ENCODE measurements at regions not wholly inside any gene's neighbourhood (a gene's known extent, or its start where the extent isn't known, plus 50 kb on each side); places are given as distances from the start of the nearest gene placed in this dataset.
"Not testable (repeated sequence)": the region's sequence is repeated elsewhere in the genome, so short reads cannot be mapped to it uniquely, and the experiment has no call there.

- no peak for TF ChIP-seq MAX (IDR thresholded peaks at IDR 0.05)
These were observed 139.0 kb upstream of the ADCY1 start (continued) for GRCh38 chr7:45435131-45435530.

GRCh38 chr7:45435846-45436245 lies 138.3 kb upstream of the ADCY1 start:
- Histone ChIP-seq H3K9ac (ENCODE audit: low read depth in 1 of 2, low read length in 2 of 2) (no peak overlapping the region), H3K27ac (ENCODE audit: low read depth in 1 of 2, low read length in 2 of 2) (no peak overlapping the region), H3K4me3 (ENCODE audit: low read depth in 1 of 3, low read length in 3 of 3) (no peak overlapping the region), H3K9me3 (ENCODE audit: control insufficient read depth in 4 of 4, low read length in 3 of 4) (peaks cover 0 to 4% (median 0%) of the 10 kb centered on the region in 4 donors), H3K4me1 (ENCODE audit: control insufficient read depth in 4 of 4, insufficient read depth in 4 of 4, low read length in 3 of 4) (no peaks in the 10 kb centered on the region), H3K27me3 (ENCODE audit: control insufficient read depth in 4 of 4, insufficient read depth in 4 of 4, low read length in 3 of 4) (no peaks in the 10 kb centered on the region), H3K36me3 (ENCODE audit: control insufficient read depth in 4 of 4, insufficient read depth in 3 of 4, low read depth in 1 of 4, low read length in 3 of 4) (no peaks in the 10 kb centered on the region)
- DNase-seq (ENCODE audit: low spot score), result no peak
- 90% methylated on average over 1 of the region's 1 CpG for WGBS
- no peak for TF ChIP-seq EGR1 (IDR thresholded peaks at IDR 0.05; ENCODE audit: low read depth in 2 of 2)
- no peak for TF ChIP-seq SP1 (IDR thresholded peaks at IDR 0.05)
- no peak for TF ChIP-seq HNF4G (IDR thresholded peaks at IDR 0.05)
- TF ChIP-seq YY1 (IDR thresholded peaks at IDR 0.05), result no peak
- no peak for TF ChIP-seq RAD21 (IDR thresholded peaks at IDR 0.05)
- TF ChIP-seq HNF4A (conservative IDR thresholded peaks at IDR 0.05), result no peak
- no peak for TF ChIP-seq TAF1 (conservative IDR thresholded peaks at IDR 0.05)

GRCh38 chr7:45440776-45441175 lies 133.4 kb upstream of the ADCY1 start:
- not testable (repeated sequence) for H3K36me3 ChIP-seq (ENCODE audit: control insufficient read depth in 4 of 4, insufficient read depth in 3 of 4, low read depth in 1 of 4, low read length in 3 of 4); DNase-seq (ENCODE audit: low spot score); H3K9ac ChIP-seq (ENCODE audit: low read depth in 1 of 2, low read length in 2 of 2); H3K27ac ChIP-seq (ENCODE audit: low read depth in 1 of 2, low read length in 2 of 2); H3K4me1 ChIP-seq (ENCODE audit: control insufficient read depth in 4 of 4, insufficient read depth in 4 of 4, low read length in 3 of 4); H3K4me3 ChIP-seq (ENCODE audit: low read depth in 1 of 3, low read length in 3 of 3); H3K27me3 ChIP-seq (ENCODE audit: control insufficient read depth in 4 of 4, insufficient read depth in 4 of 4, low read length in 3 of 4); H3K9me3 ChIP-seq (ENCODE audit: control insufficient read depth in 4 of 4, low read length in 3 of 4)
- WGBS, result 93% methylated on average over 1 of the region's 1 CpG

GRCh38 chr7:45443263-45443662 lies 130.9 kb upstream of the ADCY1 start:
- Histone ChIP-seq H3K36me3 (ENCODE audit: control insufficient read depth in 4 of 4, insufficient read depth in 3 of 4, low read depth in 1 of 4, low read length in 3 of 4) (no peaks in the 10 kb centered on the region), H3K4me1 (ENCODE audit: control insufficient read depth in 4 of 4, insufficient read depth in 4 of 4, low read length in 3 of 4) (no peaks in the 10 kb centered on the region), H3K4me3 (ENCODE audit: low read depth in 1 of 3, low read length in 3 of 3) (no peak overlapping the region), H3K9me3 (ENCODE audit: control insufficient read depth in 4 of 4, low read length in 3 of 4) (peaks cover 0 to 6% (median under 1%) of the 10 kb centered on the region in 4 donors), H3K27me3 (ENCODE audit: control insufficient read depth in 4 of 4, insufficient read depth in 4 of 4, low read length in 3 of 4) (no peaks in the 10 kb centered on the region), H3K27ac (ENCODE audit: low read depth in 1 of 2, low read length in 2 of 2) (no peak overlapping the region), H3K9ac (ENCODE audit: low read depth in 1 of 2, low read length in 2 of 2) (no peak overlapping the region)
- 70% methylated on average over 1 of the region's 1 CpG for WGBS
- DNase-seq (ENCODE audit: low spot score), result no peak
- TF ChIP-seq MAX (IDR thresholded peaks at IDR 0.05) (no peak), RAD21 (IDR thresholded peaks at IDR 0.05) (no peak), SP1 (IDR thresholded peaks at IDR 0.05) (no peak), FOXA1 (IDR thresholded peaks at IDR 0.05) (no peak)

- no peak for TF ChIP-seq HNF4G (IDR thresholded peaks at IDR 0.05)
- no peak for TF ChIP-seq MAX (IDR thresholded peaks at IDR 0.05)
- TF ChIP-seq SP1 (IDR thresholded peaks at IDR 0.05), result no peak
- Histone ChIP-seq H3K27me3 (ENCODE audit: control insufficient read depth in 4 of 4, insufficient read depth in 4 of 4, low read length in 3 of 4) (no peaks in the 10 kb centered on the region), H3K4me3 (ENCODE audit: low read depth in 1 of 3, low read length in 3 of 3) (no peak overlapping the region), H3K4me1 (ENCODE audit: control insufficient read depth in 4 of 4, insufficient read depth in 4 of 4, low read length in 3 of 4) (no peaks in the 10 kb centered on the region), H3K27ac (ENCODE audit: low read depth in 1 of 2, low read length in 2 of 2) (no peak overlapping the region), H3K36me3 (ENCODE audit: control insufficient read depth in 4 of 4, insufficient read depth in 3 of 4, low read depth in 1 of 4, low read length in 3 of 4) (no peaks in the 10 kb centered on the region), H3K9ac (ENCODE audit: low read depth in 1 of 2, low read length in 2 of 2) (no peak overlapping the region), H3K9me3 (ENCODE audit: control insufficient read depth in 4 of 4, low read length in 3 of 4) (peaks cover 0 to 2% (median under 1%) of the 10 kb centered on the region in 4 donors)
- WGBS, result 91% methylated on average over 2 of the region's 2 CpGs
- DNase-seq (ENCODE audit: low spot score), result no peak
These were observed 127.8 kb upstream of the ADCY1 start for GRCh38 chr7:45446195-45446944.
